Small intestine (tissue), 7 donors: ENCODE measurements at regions not wholly inside any gene's neighbourhood (a gene's known extent, or its start where the extent isn't known, plus 50 kb on each side); places are given as distances from the start of the nearest gene placed in this dataset.
"Not testable (repeated sequence)": the region's sequence is repeated elsewhere in the genome, so short reads cannot be mapped to it uniquely, and the experiment has no call there.

ENCODE experiments used
- DNase-seq, 2 donors: peaks; one replicate each; pipeline versions ENCODE4 v3.0.0 to v3.0.0-alpha.2; 2013
- FAIRE-seq: peaks from 2 replicates; lab custom pipeline; 2012; peaks lifted over from hg19 to GRCh38; lab: Jason Lieb, UNC
- H3K27ac ChIP-seq, 3 donors: one replicate each; pipeline ENCODE4 v1.5.1; 2013; ENCODE audit warnings: low read length in 2 of 3, mild to moderate bottlenecking in 2 of 3, control low read depth in 1 of 3, inconsistent platforms in 1 of 3, low read depth in 1 of 3, moderate library complexity in 1 of 3
- H3K27me3 ChIP-seq, 3 donors: one replicate each; pipeline ENCODE4 v1.6.1; 2013; ENCODE audit warnings: low read length in 3 of 3, inconsistent platforms in 1 of 3; ENCODE audit not compliant: control insufficient read depth in 3 of 3, insufficient read depth in 3 of 3
- H3K36me3 ChIP-seq, 3 donors: one replicate each; pipeline ENCODE4 v1.6.1; 2013; ENCODE audit warnings: low read length in 3 of 3, inconsistent platforms in 1 of 3, low read depth in 1 of 3, mild to moderate bottlenecking in 1 of 3, moderate library complexity in 1 of 3; ENCODE audit not compliant: control insufficient read depth in 3 of 3, insufficient read depth in 2 of 3
- H3K4me1 ChIP-seq, 3 donors: one replicate each; pipeline ENCODE4 v1.6.1; 2013; ENCODE audit warnings: low read length in 2 of 3, inconsistent platforms in 1 of 3, low read depth in 1 of 3, mild to moderate bottlenecking in 1 of 3, moderate library complexity in 1 of 3; ENCODE audit not compliant: control insufficient read depth in 3 of 3, insufficient read depth in 2 of 3
- H3K4me3 ChIP-seq, 3 donors: one replicate each; pipeline ENCODE4 v1.5.1; 2013; ENCODE audit warnings: low read length in 3 of 3, control low read depth in 1 of 3, inconsistent platforms in 1 of 3, low read depth in 1 of 3, mild to moderate bottlenecking in 1 of 3, moderate library complexity in 1 of 3
- H3K9me3 ChIP-seq, 2 donors: one replicate each; pipeline ENCODE4 v1.6.1; 2013; ENCODE audit warnings: low read depth in 1 of 2, low read length in 1 of 2; ENCODE audit not compliant: control insufficient read depth in 2 of 2, insufficient read depth in 1 of 2
- WGBS, 3 donors: extraction: QIAGEN DNeasy Blood & Tissue Kit; methylation state at CpG; one replicate each; pipeline ENCODE4 v1.1.7; 2013; 5-methylcytosine and 5-hydroxymethylcytosine counted together
- donor health status: healthy with polysubstance abuse.
- donor health status: control.
- donor health status: control.
- donor health status: Bipolar disorder and iron deficiency.
- donor health status: healthy.

DNA sequence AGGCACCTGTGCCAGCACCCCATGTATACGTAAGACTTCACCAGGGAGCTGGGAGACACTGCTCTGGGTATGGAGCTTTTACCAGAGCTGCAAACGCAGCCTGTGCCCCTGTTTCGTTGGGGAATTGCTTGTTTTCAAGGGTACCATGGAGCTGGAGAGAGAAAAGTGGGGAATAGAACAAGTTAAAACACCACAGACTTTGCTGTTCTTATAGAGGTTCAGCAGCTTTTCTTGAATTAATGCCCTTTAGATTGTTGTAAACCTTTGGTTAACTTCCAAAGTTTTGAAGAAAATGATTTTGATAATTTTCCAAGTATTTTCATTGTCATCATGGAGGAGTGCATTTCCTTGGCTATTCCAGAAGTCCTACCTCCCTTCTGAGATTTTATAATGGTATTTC lies 131.7 kb downstream of the KBTBD2 start:
- 80 to 96% (median 95%) methylated on average over 3 of the region's 3 CpGs for WGBS, 3 donors
- not testable (repeated sequence) for H3K9me3 ChIP-seq, H3K36me3 ChIP-seq, H3K4me3 ChIP-seq, DNase-seq, FAIRE-seq, H3K4me1 ChIP-seq, H3K27ac ChIP-seq
- H3K27me3 ChIP-seq: peaks cover 0 to 27% (median 3%) of the 10 kb centered on the region in 3 donors

DNA sequence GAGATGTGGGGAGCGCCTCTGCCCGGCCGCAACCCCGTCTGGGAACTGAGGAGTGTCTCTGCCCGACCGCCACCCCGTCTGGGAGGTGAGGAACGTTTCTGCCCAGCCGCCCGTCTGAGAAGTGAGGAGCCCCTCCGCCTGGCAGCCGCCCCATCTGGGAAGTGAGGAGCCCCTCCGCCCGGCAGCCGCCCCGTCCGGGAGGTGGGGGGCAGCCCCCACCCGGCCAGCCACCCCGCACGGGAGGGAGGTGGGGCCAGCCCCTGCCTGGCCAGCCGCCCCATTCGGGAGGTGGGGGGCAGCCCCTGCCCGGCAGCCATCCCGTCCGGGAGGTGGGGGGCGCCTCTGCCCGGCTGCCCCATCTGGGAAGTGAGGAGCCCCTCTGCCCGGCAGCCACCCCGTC lies 137.7 kb downstream of the KBTBD2 start:
- DNase-seq, H3K4me1 ChIP-seq, FAIRE-seq: not testable (repeated sequence)

DNA sequence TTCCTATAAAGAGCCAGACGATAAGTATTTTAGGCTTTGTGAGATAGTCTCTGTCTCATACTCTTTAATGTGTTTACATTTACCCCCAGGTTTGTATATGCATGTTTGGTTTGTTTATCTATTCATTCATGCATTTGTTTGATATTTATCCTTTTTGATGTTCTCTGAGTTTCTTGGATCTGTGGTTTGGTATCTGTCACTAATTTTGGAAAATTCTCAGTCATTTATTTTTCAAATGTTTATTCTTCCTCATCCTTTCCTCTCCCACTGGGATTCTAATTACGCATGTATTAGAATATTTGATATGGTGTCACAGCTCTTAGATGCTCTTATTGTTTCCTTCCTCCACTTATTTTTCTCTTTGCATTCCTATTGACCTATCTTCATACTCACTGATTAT lies 143.2 kb downstream of the KBTBD2 start:
- 77 to 96% (median 85%) methylated on average over 2 of the region's 2 CpGs for WGBS, 3 donors
- not testable (repeated sequence) for FAIRE-seq

More for the DNA sequence above, 137.7 kb downstream of the KBTBD2 start:
- not testable (repeated sequence) for H3K36me3 ChIP-seq, H3K27me3 ChIP-seq, H3K27ac ChIP-seq, H3K4me3 ChIP-seq, H3K9me3 ChIP-seq
- WGBS, 3 donors: 88 to 93% (median 91%) methylated on average over 18 to 29 of the region's 29 CpGs

DNA sequence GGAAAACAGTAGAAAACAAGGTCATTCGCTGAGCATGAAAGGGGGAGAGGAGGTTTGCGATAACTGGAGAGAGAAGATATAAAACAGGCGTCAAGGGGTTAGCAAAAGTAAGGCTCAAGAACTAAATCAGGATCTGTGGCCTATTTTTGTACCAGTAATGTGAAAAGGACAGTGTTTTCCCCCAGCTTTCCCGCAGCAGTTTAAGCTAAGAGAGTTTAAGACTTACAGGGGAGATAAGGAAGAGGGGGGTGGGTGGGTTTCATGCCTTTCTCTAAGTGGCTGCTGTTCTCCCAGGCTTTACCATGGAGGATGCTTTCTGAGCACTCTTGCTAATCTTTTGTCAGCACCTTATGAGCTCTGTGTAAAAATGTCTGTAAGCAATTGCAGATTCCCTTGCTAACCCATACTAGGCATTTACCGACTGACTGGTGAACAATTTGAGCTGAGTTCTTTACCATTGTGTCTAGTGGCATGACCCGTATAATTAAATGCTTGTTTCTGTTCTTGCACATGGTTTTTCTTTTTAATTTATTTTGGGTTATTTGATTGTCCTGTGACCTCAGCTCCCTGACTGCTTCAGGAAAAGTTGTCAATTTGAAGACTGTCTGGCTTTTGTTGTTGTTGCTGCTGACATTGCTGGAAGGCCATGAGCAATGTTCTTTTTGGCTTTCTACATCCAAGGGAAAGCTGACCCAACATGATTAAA lies 144.0 kb downstream of the KBTBD2 start:
- not testable (repeated sequence) for H3K4me1 ChIP-seq, H3K4me3 ChIP-seq, H3K27me3 ChIP-seq, H3K27ac ChIP-seq, DNase-seq, FAIRE-seq, H3K9me3 ChIP-seq, H3K36me3 ChIP-seq
- WGBS, 3 donors: 82 to 92% (median 89%) methylated on average over 6 of the region's 6 CpGs

More for the DNA sequence above, 143.2 kb downstream of the KBTBD2 start:
- H3K36me3 ChIP-seq, H3K4me3 ChIP-seq, H3K4me1 ChIP-seq, H3K9me3 ChIP-seq, H3K27ac ChIP-seq, H3K27me3 ChIP-seq, DNase-seq: not testable (repeated sequence)

DNA sequence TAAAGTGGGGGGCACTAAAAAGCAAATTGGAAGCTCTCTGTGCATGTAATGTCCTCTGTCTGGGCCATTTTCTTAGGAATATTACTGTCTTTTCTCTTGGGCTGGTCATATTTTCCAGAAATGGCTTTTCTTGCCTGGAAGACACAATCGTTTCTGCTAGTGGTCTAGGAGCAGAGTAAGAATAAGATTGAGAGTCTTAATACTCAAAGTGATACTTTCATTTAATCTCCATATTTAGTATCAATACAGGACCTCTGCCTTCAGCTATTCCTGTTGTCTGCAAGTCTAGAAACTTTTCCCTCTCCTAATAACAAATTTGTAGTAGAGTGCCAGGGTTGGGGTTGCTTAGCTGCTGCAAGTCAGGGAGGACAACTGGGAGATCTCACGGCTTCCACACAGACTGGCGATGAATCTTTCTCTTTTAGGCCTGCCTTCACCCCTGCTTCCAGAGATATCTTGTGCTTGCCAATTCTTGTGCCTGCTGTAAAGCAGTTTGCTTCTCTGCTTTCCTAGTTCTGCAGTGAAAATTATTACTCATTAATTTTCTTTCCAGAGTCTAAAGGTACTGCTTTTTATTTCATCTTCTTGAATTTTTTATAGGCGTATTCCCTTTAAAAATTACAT lies 149.6 kb downstream of the KBTBD2 start:
- not testable (repeated sequence) for H3K9me3 ChIP-seq, H3K4me1 ChIP-seq, DNase-seq, H3K36me3 ChIP-seq, H3K4me3 ChIP-seq, FAIRE-seq, H3K27me3 ChIP-seq, H3K27ac ChIP-seq
- 82 to 85% (median 84%) methylated on average over 4 of the region's 4 CpGs for WGBS, 3 donors

DNA sequence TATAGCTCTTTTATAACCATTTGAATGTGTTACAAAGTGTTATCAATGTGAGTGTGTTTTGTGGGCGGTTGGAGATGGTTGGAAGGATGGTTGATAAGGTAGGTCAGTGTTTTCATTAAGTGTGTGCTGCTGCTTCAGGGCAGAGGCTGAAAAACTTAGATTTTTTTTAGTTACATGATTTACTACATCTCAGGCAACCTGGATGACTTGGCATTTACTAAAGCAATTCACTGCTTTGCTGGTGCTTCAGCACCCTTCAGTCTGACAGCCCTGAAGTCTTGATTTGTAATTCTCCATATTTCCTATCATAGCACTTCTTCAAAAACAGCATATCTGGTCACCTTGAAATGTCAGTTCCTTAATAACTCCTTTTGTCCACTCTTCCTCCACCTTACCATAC lies 151.8 kb downstream of the KBTBD2 start:
- H3K27ac ChIP-seq, H3K4me1 ChIP-seq, FAIRE-seq, H3K27me3 ChIP-seq, DNase-seq, H3K9me3 ChIP-seq, H3K4me3 ChIP-seq, H3K36me3 ChIP-seq: not testable (repeated sequence)
- WGBS, 3 donors: no CpG with 5 or more reads among the region's 1 CpG

DNA sequence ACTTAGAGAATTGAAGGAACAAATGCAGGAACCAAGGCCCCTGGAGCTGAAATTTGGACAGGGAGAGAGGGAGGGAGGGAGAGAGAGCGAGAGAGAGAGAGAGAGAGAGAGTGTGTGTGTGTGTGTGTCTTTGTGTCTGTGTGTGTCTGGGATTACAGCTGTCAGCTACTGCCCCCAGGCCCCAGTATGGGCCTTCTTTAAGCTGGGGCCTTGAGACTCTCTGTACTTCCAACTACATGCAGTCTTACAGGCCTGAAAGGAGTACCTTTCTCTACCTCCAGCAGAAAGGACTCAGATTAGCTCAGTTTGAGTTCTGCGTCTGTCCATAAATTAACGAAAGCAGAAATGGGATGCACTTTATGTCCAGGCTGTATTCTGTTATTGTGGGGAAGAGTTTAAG lies 153.2 kb downstream of the KBTBD2 start:
- not testable (repeated sequence) for FAIRE-seq, H3K9me3 ChIP-seq, H3K27ac ChIP-seq, H3K4me3 ChIP-seq, H3K36me3 ChIP-seq, DNase-seq, H3K4me1 ChIP-seq, H3K27me3 ChIP-seq
- WGBS, 3 donors: 89 to 93% (median 91%) methylated on average over 3 of the region's 3 CpGs

DNA sequence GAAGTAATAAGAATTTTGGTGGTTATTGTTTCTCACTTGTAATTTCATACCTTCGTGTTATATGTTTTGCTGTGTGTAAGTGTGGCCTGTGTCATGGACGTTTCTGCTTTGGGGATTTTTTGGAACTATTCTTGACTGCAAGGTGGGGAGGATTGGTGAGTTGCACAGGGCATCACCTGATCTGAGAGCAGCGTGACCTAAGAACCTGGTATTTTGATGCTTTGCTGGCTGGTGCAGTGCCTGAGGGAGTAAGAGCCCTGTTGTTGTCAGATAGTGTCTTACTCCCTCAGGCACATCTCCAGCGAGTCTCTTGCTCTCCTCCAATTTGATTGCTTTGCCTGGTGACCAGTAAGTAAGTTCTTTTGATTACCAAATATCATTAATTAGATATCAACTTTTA lies 158.8 kb downstream of the KBTBD2 start:
- not testable (repeated sequence) for H3K4me3 ChIP-seq, H3K9me3 ChIP-seq, DNase-seq, H3K27ac ChIP-seq, H3K4me1 ChIP-seq, FAIRE-seq, H3K27me3 ChIP-seq, H3K36me3 ChIP-seq
- WGBS, 3 donors: 82 to 86% (median 82%) methylated on average over 4 of the region's 4 CpGs
